ENCODE measurements at regions not wholly inside any gene's neighbourhood (a gene's known extent, or its start where the extent isn't known, plus 50 kb on each side); places are given as distances from the start of the nearest gene placed in this dataset.
"Not testable (repeated sequence)": the region's sequence is repeated elsewhere in the genome, so short reads cannot be mapped to it uniquely, and the experiment has no call there.

- DNase-seq (ENCODE audit: low read depth) = no peak
- H3K4me3 ChIP-seq (ENCODE audit: low read depth, low read length) = no peak overlapping the region
- no peak for TF ChIP-seq CTCF (conservative IDR thresholded peaks at IDR 0.05; ENCODE audit: low read depth, low read length)
These were observed 590.6 kb upstream of the RAB6C start for GRCh38 chr2:129388870-129389269.

GRCh38 chr2:129393816-129394215, 585.6 kb upstream of the RAB6C start:
- DNase-seq (ENCODE audit: low read depth) = no peak
- H3K4me3 ChIP-seq (ENCODE audit: low read depth, low read length) = no peak overlapping the region
- no peak for TF ChIP-seq CTCF (conservative IDR thresholded peaks at IDR 0.05; ENCODE audit: low read depth, low read length)

- TF ChIP-seq CTCF (conservative IDR thresholded peaks at IDR 0.05; ENCODE audit: low read depth, low read length) = peak; percentile 54
- DNase-seq (ENCODE audit: low read depth) = no peak
- no peak overlapping the region for H3K4me3 ChIP-seq (ENCODE audit: low read depth, low read length)
These were observed 582.4 kb upstream of the RAB6C start for GRCh38 chr2:129396980-129397599.

GRCh38 chr2:129400826-129401225, 578.6 kb upstream of the RAB6C start:
- no peak for TF ChIP-seq CTCF (conservative IDR thresholded peaks at IDR 0.05; ENCODE audit: low read depth, low read length)
- no peak for DNase-seq (ENCODE audit: low read depth)
- no peak overlapping the region for H3K4me3 ChIP-seq (ENCODE audit: low read depth, low read length)

- no peak overlapping the region for H3K4me3 ChIP-seq (ENCODE audit: low read depth, low read length)
- no peak for DNase-seq (ENCODE audit: low read depth)
- TF ChIP-seq CTCF (conservative IDR thresholded peaks at IDR 0.05; ENCODE audit: low read depth, low read length) = no peak
These were observed 577.4 kb upstream of the RAB6C start for GRCh38 chr2:129402076-129402475.

GRCh38 chr2:129404000-129404685, 575.3 kb upstream of the RAB6C start:
- DNase-seq (ENCODE audit: low read depth) = no peak
- TF ChIP-seq CTCF (conservative IDR thresholded peaks at IDR 0.05; ENCODE audit: low read depth, low read length) = no peak
- no peak overlapping the region for H3K4me3 ChIP-seq (ENCODE audit: low read depth, low read length)

- H3K4me3 ChIP-seq (ENCODE audit: low read depth, low read length) = no peak overlapping the region
- no peak for DNase-seq (ENCODE audit: low read depth)
- no peak for TF ChIP-seq CTCF (conservative IDR thresholded peaks at IDR 0.05; ENCODE audit: low read depth, low read length)
These were observed 570.9 kb upstream of the RAB6C start for GRCh38 chr2:129408570-129408969.

- not testable (repeated sequence) for H3K4me3 ChIP-seq (ENCODE audit: low read depth, low read length); DNase-seq (ENCODE audit: low read depth)
These were observed 562.4 kb upstream of the RAB6C start for GRCh38 chr2:129417041-129417440.
